ENCODE measurements at regions not wholly inside any gene's neighbourhood (a gene's known extent, or its start where the extent isn't known, plus 50 kb on each side); places are given as distances from the start of the nearest gene placed in this dataset.
A peak's percentile ranks its signal among the peaks of the same experiment; 100 is the strongest.

DNA sequence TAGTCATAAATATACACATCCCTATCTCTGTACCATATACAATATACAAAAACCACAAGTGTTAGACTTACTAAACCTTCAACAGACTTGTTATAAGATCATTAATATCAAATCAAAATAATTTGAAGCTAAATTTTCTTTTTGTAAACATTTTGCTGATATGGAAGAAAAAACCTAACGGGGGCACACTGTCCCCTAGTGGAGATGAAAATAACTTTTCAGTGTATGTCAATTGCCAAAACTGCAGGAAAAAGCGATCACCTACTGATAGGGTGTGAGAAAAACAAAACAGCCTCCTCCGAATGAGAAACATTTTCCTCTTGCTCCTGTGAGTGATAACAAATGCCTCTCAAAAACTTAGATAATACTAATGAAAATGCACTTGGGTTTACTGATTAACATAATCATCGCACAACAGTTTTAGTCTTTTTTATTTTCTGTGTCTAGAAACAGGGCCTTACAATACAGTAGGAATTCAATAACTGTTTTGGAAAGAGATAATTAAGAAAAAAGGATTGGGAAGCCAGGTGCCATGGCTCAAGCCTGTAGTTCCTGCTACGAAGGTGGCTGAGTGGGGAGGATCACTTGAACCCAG is 322.7 kb downstream of the CRPPA start:
- intact Hi-C loops (cut with DNase I): loop anchor here in 1 of 10 donors (2.0 kb wide), 1 partner anchor 20 kb away; no protein-coding TSS in a partner anchor
- Histone ChIP-seq H3K4me3 (no peak overlapping the region), H3K27me3 (no peaks in the 10 kb centered on the region), H3K9me3 (peaks cover 0 to 16% (median 2%) of the 10 kb centered on the region in 11 donors), H3K36me3 (no peaks in the 10 kb centered on the region), H3K27ac (peak overlapping the region in 3 of 10 donors; percentile 27 to 50 (median 40)), H3K4me1 (peaks cover 0 to 33% (median 12%) of the 10 kb centered on the region in 9 donors)
- ATAC-seq (peak in 3 of 8 donors; percentile 25 to 52 (median 37)), DNase-seq (peak in 1 of 2 donors; percentile 24)
- TF ChIP-seq, protein P1, sequence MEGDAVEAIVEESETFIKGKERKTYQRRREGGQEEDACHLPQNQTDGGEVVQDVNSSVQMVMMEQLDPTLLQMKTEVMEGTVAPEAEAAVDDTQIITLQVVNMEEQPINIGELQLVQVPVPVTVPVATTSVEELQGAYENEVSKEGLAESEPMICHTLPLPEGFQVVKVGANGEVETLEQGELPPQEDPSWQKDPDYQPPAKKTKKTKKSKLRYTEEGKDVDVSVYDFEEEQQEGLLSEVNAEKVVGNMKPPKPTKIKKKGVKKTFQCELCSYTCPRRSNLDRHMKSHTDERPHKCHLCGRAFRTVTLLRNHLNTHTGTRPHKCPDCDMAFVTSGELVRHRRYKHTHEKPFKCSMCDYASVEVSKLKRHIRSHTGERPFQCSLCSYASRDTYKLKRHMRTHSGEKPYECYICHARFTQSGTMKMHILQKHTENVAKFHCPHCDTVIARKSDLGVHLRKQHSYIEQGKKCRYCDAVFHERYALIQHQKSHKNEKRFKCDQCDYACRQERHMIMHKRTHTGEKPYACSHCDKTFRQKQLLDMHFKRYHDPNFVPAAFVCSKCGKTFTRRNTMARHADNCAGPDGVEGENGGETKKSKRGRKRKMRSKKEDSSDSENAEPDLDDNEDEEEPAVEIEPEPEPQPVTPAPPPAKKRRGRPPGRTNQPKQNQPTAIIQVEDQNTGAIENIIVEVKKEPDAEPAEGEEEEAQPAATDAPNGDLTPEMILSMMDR (IDR thresholded peaks at IDR 0.05): peak; percentile 71 to 92 (median 85)
- WGBS, 2 donors: 44 to 49% methylated on average over 5 of the region's 5 CpGs

DNA sequence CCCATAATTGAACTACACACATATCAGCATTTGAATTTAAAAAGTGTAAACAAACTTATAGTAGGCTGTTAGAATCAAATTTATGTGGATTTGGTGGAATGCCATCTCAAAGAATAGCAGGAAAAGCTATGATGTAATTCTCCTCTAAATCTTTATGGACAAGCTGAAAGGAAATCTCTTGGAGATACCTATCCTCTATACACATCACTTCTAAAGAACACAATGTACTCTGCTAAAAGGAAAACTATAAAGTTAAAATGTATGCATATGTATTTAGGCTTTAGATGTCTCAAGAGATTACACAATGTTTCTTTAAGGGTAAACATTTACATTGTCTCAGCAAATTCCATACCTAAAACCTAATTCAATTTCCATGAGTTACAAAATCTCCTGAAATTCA is 323.3 kb downstream of the CRPPA start:
- TF ChIP-seq, protein P1 (IDR thresholded peaks at IDR 0.05): no peak
- peaks cover 0 to 33% (median 12%) of the 10 kb centered on the region in 9 donors for H3K4me1 ChIP-seq
- peaks cover 0 to 14% (median 2%) of the 10 kb centered on the region in 11 donors for H3K9me3 ChIP-seq
- H3K27me3 ChIP-seq: no peaks in the 10 kb centered on the region
- H3K36me3 ChIP-seq: no peaks in the 10 kb centered on the region
- no peak overlapping the region for H3K27ac ChIP-seq
- H3K4me3 ChIP-seq: no peak overlapping the region
- DNase-seq: no peak
- intact Hi-C loops (cut with DNase I): loop anchor here in 1 of 10 donors (2.0 kb wide), 1 partner anchor 19 kb away; no protein-coding TSS in a partner anchor
- no peak for ATAC-seq

DNA sequence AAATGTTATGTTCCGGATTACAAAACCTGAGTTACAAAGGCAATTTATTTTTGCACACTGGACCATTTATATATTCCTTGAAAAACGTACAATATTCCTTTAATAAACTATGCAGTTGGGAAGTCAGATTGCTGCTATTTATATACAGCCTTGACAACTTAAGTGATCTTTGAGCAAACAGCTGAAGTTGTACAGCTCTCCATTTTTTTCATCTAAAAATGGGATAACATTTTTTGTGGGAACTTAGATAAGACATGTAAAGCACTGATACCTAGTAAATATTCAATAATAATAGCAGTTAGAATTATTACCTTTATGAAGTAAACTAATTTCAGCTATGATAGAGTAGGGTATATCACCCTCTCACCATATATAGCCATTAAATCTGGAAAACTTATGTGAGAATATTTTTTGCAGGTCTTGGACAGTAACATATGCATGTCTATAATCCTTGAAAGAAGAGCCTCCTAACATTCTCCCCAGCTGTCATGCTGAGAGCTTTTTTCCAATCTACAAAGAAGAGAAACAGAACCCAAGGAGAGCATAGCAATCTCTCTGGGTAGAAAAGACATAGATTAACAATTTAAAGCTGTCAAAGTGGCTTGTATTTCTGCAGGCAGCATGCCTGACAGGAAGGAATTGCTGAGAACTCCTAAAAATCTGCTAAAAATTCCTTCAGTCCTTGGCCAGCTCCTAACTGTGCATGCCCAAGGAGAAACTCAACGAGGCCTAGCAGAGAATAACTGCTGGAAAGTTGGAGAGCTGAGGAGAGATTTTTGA is 326.0 kb downstream of the CRPPA start:
- DNase-seq (no peak), ATAC-seq (no peak)
- 48 to 49% methylated on average over 3 of the region's 3 CpGs for WGBS, 2 donors
- H3K27ac ChIP-seq: peak overlapping the region in 1 of 10 donors; percentile 12
- no peaks in the 10 kb centered on the region for H3K36me3 ChIP-seq
- H3K4me3 ChIP-seq: no peak overlapping the region
- peaks cover 0 to 39% (median 12%) of the 10 kb centered on the region in 9 donors for H3K4me1 ChIP-seq
- no peaks in the 10 kb centered on the region for H3K9me3 ChIP-seq
- intact Hi-C loops (cut with DNase I): no loop called here
- no peaks in the 10 kb centered on the region for H3K27me3 ChIP-seq
- TF ChIP-seq, protein P1 (IDR thresholded peaks at IDR 0.05): no peak

DNA sequence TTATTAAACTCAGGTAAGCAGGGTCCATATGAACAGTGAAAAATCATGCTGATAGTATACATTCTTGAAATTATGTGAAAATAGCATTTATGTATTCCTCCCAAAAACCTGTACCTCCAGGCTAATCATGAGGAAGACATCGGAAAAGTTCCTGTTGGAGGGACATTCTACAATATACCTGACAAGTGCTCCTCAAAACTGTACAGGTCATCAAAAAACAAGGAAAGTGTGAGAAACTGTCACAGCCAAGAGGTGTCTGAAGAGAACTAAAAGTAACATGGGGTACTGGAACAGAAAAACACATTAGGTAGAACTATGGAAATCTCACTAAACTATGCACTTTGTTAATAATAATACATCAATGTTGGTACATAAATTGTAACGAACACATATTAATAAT is 326.7 kb downstream of the CRPPA start:
- WGBS, 2 donors: 74 to 90% methylated on average over 2 of the region's 2 CpGs
- DNase-seq (no peak), ATAC-seq (no peak)
- Histone ChIP-seq H3K4me1 (peaks cover 0 to 39% (median 12%) of the 10 kb centered on the region in 9 donors), H3K36me3 (no peaks in the 10 kb centered on the region), H3K27ac (no peak overlapping the region), H3K27me3 (no peaks in the 10 kb centered on the region), H3K9me3 (no peaks in the 10 kb centered on the region), H3K4me3 (no peak overlapping the region)
- intact Hi-C loops (cut with DNase I): no loop called here
- TF ChIP-seq, protein P1 (IDR thresholded peaks at IDR 0.05): no peak

Data from heart right ventricle (tissue), 16 donors.